ENCODE measurements at regions not wholly inside any gene's neighbourhood (a gene's known extent, or its start where the extent isn't known, plus 50 kb on each side); places are given as distances from the start of the nearest gene placed in this dataset.
"Not testable (repeated sequence)": the region's sequence is repeated elsewhere in the genome, so short reads cannot be mapped to it uniquely, and the experiment has no call there.

- Mint-ChIP-seq H3K27me3 (ENCODE audit: unreplicated experiment) (peaks cover 35% of the 10 kb centered on the region), H3K9me3 (ENCODE audit: unreplicated experiment) (peaks cover 4% of the 10 kb centered on the region), H3K4me3 (ENCODE audit: unreplicated experiment) (no peak overlapping the region), H3K36me3 (ENCODE audit: unreplicated experiment) (no peaks in the 10 kb centered on the region), H3K27ac (ENCODE audit: unreplicated experiment) (no peak overlapping the region), H3K4me1 (ENCODE audit: unreplicated experiment) (no peaks in the 10 kb centered on the region)
- TF ChIP-seq, protein P1, sequence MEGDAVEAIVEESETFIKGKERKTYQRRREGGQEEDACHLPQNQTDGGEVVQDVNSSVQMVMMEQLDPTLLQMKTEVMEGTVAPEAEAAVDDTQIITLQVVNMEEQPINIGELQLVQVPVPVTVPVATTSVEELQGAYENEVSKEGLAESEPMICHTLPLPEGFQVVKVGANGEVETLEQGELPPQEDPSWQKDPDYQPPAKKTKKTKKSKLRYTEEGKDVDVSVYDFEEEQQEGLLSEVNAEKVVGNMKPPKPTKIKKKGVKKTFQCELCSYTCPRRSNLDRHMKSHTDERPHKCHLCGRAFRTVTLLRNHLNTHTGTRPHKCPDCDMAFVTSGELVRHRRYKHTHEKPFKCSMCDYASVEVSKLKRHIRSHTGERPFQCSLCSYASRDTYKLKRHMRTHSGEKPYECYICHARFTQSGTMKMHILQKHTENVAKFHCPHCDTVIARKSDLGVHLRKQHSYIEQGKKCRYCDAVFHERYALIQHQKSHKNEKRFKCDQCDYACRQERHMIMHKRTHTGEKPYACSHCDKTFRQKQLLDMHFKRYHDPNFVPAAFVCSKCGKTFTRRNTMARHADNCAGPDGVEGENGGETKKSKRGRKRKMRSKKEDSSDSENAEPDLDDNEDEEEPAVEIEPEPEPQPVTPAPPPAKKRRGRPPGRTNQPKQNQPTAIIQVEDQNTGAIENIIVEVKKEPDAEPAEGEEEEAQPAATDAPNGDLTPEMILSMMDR (IDR thresholded peaks at IDR 0.05), result no peak
- no peak for DNase-seq (ENCODE audit: extremely low spot score, unreplicated experiment)
These were observed 320.5 kb downstream of the MMUT start for GRCh38 chr6:49142421-49143151.

- H3K4me1 Mint-ChIP-seq (ENCODE audit: unreplicated experiment), result no peaks in the 10 kb centered on the region
- H3K4me3 Mint-ChIP-seq (ENCODE audit: unreplicated experiment), result no peak overlapping the region
- H3K9me3 Mint-ChIP-seq (ENCODE audit: unreplicated experiment), result no peaks in the 10 kb centered on the region
- H3K27me3 Mint-ChIP-seq (ENCODE audit: unreplicated experiment), result no peaks in the 10 kb centered on the region
- TF ChIP-seq, protein P1 (IDR thresholded peaks at IDR 0.05), result no peak
- H3K36me3 Mint-ChIP-seq (ENCODE audit: unreplicated experiment), result no peaks in the 10 kb centered on the region
- no peak overlapping the region for H3K27ac Mint-ChIP-seq (ENCODE audit: unreplicated experiment)
- no peak for DNase-seq (ENCODE audit: extremely low spot score, unreplicated experiment)
These were observed 341.1 kb downstream of the MMUT start for GRCh38 chr6:49121970-49122369.

DNA sequence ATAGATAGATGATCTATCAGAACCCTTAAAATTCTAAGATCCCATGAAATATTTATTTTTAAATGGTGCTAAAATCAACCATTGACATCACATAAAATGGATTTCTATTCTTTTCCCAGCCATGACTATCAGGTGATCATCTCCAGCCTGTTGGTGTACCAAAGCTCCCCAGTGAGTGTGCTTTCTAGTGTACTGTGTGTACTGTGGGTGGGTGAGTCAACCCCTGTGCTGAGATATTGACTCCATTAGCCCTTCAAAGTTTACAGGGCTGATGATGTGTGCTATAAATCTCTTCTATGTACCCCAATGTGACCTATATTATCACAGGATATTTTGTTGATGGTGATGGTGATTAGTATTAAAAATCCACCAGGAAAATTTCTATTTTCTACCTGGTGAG, 344.6 kb downstream of the MMUT start:
- no peaks in the 10 kb centered on the region for H3K27me3 Mint-ChIP-seq (ENCODE audit: unreplicated experiment)
- no peaks in the 10 kb centered on the region for H3K4me1 Mint-ChIP-seq (ENCODE audit: unreplicated experiment)
- no peak overlapping the region for H3K27ac Mint-ChIP-seq (ENCODE audit: unreplicated experiment)
- DNase-seq (ENCODE audit: extremely low spot score, unreplicated experiment), result no peak
- no peaks in the 10 kb centered on the region for H3K9me3 Mint-ChIP-seq (ENCODE audit: unreplicated experiment)
- TF ChIP-seq, protein P1 (IDR thresholded peaks at IDR 0.05), result no peak
- H3K4me3 Mint-ChIP-seq (ENCODE audit: unreplicated experiment), result no peak overlapping the region
- no peaks in the 10 kb centered on the region for H3K36me3 Mint-ChIP-seq (ENCODE audit: unreplicated experiment)

GRCh38 chr6:49110916-49111315, 352.1 kb downstream of the MMUT start:
- Mint-ChIP-seq H3K27me3 (ENCODE audit: unreplicated experiment) (peaks cover 6% of the 10 kb centered on the region), H3K4me3 (ENCODE audit: unreplicated experiment) (no peak overlapping the region), H3K4me1 (ENCODE audit: unreplicated experiment) (no peaks in the 10 kb centered on the region), H3K27ac (ENCODE audit: unreplicated experiment) (no peak overlapping the region), H3K9me3 (ENCODE audit: unreplicated experiment) (no peaks in the 10 kb centered on the region), H3K36me3 (ENCODE audit: unreplicated experiment) (no peaks in the 10 kb centered on the region)
- TF ChIP-seq, protein P1 (IDR thresholded peaks at IDR 0.05), result no peak
- DNase-seq (ENCODE audit: extremely low spot score, unreplicated experiment), result no peak

- H3K27me3 Mint-ChIP-seq (ENCODE audit: unreplicated experiment), result not testable (repeated sequence)
These were observed 365.4 kb downstream of the MMUT start for GRCh38 chr6:49097664-49098063.

More at GRCh38 chr6:49097664-49098063, 365.4 kb downstream of the MMUT start:
- H3K4me3 Mint-ChIP-seq (ENCODE audit: unreplicated experiment); DNase-seq (ENCODE audit: extremely low spot score, unreplicated experiment); H3K27ac Mint-ChIP-seq (ENCODE audit: unreplicated experiment); H3K4me1 Mint-ChIP-seq (ENCODE audit: unreplicated experiment); H3K36me3 Mint-ChIP-seq (ENCODE audit: unreplicated experiment); H3K9me3 Mint-ChIP-seq (ENCODE audit: unreplicated experiment): not testable (repeated sequence)
